Activated effector memory CD4-positive, alpha-beta T cell treated with anti-CD3 and anti-CD28 coated beads, Interleukin-2, amount 50 U/mL, for 16 hours (primary cell): ENCODE measurements at regions not wholly inside any gene's neighbourhood (a gene's known extent, or its start where the extent isn't known, plus 50 kb on each side); places are given as distances from the start of the nearest gene placed in this dataset.
"Not testable (repeated sequence)": the region's sequence is repeated elsewhere in the genome, so short reads cannot be mapped to it uniquely, and the experiment has no call there.

ENCODE experiments used
- DNase-seq: peaks from one replicate; pipeline ENCODE4 v3.0.0-alpha.2; 2020

GRCh38 chr15:100721758-100722550 lies 119.6 kb downstream of the ASB7 start:
- no peak for DNase-seq

- DNase-seq, result no peak
These were observed 120.3 kb downstream of the ASB7 start for GRCh38 chr15:100722551-100723314.

DNA sequence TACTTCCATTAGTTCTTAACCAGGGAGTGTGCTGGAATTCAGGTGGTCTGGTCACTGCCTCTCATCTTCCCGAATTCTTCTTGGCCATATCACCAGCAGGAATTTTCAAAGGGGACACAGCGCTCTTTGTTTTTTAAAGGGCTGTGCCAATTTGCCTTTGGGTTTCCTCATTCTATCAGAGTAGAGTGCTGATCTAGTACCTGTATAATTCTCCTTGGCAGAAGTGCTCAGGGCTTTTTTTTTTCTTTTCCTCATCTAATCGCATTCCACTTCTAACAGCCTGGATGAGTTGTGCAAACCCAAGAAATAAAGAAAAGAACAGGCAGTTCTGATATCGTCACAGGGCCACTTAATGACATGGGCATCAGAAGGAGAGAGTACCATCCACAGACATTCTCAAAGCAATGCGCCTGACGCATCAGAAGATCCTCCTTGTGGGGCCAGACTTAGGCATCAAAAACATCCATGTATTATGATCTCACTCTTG lies 121.0 kb downstream of the ASB7 start:
- DNase-seq, result no peak

DNA sequence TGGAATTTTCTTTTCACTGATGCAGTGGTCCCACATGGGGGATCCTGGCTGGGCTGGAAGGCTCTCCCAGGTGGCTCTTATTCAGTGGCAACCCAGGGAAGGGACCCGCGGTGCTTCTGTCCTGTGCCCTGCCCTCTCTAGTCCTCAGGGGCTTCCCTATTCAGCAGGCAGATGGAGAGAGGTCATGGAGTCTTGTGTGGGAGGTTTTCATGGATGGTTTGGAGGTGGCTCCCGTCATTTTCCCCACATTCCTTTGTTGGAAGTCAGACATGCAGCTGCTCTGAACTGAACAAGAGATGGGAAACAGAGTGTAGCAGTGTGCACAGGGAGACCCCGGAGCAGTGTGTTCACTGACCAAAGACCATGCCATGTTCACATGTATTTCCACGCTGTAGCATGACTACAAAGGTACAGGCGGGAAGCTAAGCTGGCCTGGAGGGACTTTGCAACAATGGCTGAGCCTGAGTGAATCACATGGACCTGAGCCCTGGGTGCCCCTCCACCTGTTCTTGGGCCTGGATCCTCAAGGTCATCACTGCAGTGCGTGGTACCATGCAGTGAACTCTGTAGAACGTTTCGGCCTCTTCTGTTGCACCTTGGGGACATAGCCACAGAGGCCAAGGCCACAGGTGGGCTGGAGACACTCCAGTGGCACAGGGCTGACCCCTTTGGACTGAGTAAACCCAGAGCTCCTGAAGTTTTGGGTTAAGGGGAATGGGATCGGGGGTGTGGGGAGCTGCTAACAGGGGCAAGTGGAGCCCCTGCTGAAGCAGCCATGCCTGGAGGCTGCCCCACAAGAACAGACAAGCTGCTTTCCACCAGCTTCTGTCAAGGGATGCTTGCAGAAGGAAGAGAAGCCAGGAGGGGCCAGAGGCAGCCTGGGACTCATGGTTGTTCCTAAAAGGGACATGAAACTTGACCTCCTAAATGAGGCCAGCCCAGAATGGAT lies 123.0 kb downstream of the ASB7 start:
- DNase-seq, result no peak

DNA sequence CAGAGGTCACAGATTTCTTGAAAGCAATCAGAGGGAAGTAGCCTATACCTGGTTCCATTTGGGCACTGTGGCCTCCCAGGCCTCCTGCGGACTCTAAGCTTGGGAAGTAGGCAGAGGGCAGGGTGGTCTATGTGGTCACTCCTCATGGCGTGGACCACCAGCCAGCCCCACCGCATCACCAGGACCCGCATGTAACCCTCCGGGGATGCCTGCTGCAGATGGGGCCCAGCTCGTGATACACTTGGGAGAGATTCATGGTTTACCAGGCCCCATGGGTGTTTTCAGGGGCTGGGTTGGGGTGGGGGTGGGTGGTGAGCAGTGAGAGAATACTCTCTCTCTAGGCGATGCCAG lies 123.7 kb downstream of the ASB7 start:
- DNase-seq, result no peak

DNA sequence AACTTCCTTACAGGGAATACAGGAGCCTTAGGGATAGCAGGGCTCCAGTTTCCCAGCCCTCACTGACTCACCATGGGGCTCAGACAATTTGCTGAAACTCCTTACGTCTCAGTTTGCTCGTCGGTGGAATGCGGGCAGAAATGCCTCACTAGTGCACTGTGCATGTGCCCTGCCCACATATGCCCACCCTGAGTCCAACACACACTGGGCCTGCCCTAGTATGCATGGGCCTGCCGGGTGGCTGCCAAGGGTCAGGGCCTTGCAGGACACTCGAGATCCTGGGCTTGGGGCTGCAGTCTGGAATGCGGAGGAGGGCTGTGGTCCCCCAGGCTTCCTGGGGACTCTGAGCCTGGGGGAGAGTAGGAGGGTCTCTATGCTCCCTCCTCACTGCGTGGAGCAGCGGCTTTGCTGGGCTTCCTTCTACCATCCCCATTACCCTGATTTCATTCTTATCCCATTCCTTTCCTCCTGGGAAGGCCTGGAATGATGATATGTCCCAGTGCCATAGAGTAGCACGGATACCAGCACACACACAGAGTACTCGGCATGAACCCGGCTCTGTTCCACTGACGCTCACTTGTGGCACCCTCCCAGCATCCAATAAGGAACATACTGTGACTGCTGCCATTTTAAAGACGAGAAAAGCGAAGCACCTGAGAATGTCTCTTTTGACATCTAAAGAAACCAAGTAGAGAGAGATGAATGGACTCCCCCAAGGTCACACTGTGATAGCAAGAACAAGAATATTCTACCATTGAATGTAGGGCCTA lies 124.2 kb downstream of the ASB7 start:
- DNase-seq, result no peak

GRCh38 chr15:100727291-100727851 lies 125.0 kb downstream of the ASB7 start:
- no peak for DNase-seq

- no peak for DNase-seq
These were observed 126.2 kb downstream of the ASB7 start for GRCh38 chr15:100728371-100729201.

DNA sequence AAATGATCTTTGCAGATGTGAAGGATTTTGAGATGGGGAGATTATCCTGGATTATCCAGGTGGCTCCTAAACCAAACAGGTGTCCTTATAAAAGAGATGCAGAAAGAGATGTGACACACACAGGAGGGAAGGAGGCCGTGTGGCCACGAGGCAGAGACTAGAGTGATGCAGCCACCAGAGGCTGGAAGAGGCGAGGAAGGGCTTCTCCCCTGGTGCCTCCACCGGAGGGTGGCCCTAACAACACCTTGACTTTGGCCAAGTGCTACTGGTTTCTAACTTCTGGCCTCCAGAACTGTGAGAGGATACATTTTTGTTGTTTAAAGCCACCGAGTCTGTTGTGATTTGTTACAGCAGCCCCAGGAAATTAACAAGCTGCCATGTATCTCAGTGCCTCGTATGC lies 127.1 kb downstream of the ASB7 start:
- DNase-seq, result no peak

- DNase-seq, result no peak
These were observed 127.7 kb downstream of the ASB7 start for GRCh38 chr15:100730129-100730528.

- DNase-seq, result no peak
These were observed 128.4 kb downstream of the ASB7 start for GRCh38 chr15:100730655-100731266.

- no peak for DNase-seq
These were observed 129.1 kb downstream of the ASB7 start for GRCh38 chr15:100731267-100732152.

GRCh38 chr15:100732211-100733055 lies 130.0 kb downstream of the ASB7 start:
- no peak for DNase-seq

DNA sequence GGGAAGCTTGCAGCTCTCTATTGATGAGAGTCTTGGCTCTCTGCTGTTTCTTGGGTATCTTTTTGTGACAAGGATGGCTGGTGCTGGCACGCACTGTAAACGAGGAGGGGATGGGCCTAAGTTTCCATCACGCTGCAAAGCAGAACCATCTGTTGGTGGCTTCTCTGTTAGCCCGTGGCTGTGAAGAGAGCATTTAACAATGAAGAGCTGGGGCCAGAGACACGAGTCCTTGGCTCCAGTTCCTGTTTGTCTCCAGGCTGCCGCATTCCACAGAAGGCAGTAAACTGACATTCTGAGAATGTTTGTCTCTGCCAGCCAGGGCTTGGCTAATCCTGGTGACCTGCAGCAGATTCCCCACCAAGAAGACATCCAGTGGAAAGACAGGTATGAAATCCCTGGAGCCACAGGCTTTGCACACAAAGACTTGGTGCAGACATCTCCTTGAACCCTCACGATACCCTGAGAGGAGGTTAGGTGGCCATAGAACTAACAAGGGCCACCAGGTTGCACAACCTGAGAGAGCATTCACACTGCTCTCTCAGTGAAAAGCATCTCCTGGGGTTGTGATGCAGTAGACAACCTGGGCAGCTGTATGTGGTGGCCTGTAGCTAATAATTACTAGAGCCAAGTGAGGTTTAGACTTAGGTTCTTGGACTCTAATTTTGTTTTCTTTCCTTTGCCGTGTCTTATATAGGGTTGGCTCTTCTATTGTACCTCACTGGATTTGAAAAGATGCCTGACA lies 130.9 kb downstream of the ASB7 start:
- DNase-seq, result no peak

DNA sequence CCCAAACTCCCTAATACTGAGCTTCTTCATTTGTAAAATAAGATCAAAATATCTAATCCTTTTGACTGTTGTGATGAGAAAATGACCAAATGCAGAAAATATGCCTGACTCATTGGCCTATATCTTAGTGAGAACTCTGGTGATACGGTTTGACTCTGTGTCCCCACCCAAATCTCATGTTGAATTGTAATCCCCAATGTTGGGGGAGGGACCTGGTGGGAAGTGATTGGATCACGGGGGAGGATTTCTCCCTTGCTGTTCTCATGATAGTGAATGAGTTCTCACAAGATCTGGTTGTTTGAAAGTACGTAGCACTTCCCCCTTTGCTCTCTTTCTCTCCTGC lies 131.4 kb downstream of the ASB7 start:
- not testable (repeated sequence) for DNase-seq

GRCh38 chr15:100734586-100734985 lies 132.2 kb downstream of the ASB7 start:
- no peak for DNase-seq

GRCh38 chr15:100735129-100736053 lies 133.0 kb downstream of the ASB7 start:
- no peak for DNase-seq
